GM19351 (cell line): ENCODE measurements at regions not wholly inside any gene's neighbourhood (a gene's known extent, or its start where the extent isn't known, plus 50 kb on each side); places are given as distances from the start of the nearest gene placed in this dataset.
"Not testable (repeated sequence)": the region's sequence is repeated elsewhere in the genome, so short reads cannot be mapped to it uniquely, and the experiment has no call there.

ENCODE experiments used
- ATAC-seq: cut with Tn5 transposase; IDR thresholded peaks from one replicate; pipeline ENCODE4 v1.9.1; 2021; ENCODE audit warnings: mild to moderate bottlenecking, moderate library complexity; ENCODE audit not compliant: unreplicated experiment

DNA sequence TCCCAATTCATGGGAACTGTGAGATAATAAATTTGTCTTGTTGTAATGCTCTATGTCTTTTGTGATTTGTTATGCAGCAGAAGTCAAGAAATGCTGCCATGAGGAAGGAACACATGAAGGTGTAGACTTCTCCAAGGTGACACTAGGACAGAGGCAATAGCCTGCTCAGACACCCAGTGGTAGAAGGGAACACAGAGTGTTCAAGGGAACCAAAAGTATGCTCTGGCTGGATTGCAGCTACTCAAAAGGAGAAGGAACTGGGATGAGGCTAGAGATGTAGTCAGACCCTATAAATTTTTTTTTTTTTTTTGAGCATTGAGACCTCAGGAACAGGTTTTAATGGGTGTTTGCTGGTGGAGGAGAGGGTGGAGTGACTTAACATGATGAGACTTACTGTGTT is 232.5 kb downstream of the PARP8 start:
- ATAC-seq: no peak

DNA sequence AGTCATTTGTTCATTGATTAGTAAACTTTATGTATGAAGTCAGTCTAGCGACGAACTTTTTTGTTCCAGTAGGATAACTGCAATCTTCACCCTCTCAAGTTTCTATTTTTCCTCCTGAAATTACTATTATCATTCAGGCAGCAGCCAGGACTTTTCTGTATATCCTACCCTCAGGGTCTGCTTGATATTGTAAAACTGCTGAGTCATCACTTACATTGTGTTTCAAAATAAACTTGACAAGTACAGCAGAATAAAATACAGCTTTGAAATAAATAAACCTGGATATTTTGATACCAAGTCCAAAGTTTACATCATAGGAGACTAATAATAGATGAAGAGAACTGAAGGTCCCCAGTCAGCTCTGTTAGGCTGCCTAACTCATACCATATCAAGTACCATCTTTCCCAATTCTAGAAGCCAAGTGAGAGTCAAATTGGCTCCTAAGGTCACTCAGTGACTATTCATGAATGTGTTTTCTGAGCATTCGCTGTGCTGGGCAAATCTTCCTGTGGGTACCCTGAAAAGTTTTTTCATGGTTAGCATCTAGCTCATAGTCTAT is 234.6 kb downstream of the PARP8 start:
- no peak for ATAC-seq

DNA sequence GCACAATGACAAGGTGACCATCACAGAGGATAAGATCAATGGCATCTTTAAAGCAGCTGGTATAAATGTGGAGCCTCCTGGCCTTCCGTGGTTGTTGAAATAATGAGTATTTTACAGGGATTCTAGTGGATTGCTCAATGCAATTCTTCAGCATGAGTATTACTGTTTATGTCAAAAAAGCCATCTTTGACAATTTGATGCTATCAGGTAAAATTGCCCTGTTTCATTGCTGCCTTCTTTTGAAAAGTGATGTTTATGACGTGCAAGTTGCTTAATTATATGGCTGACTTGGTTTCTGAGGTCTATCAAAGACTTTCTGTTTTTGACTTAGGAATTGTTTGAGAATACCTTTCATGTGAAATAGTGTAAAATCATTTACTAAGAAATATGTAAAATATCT is 237.2 kb downstream of the PARP8 start:
- no peak for ATAC-seq

DNA sequence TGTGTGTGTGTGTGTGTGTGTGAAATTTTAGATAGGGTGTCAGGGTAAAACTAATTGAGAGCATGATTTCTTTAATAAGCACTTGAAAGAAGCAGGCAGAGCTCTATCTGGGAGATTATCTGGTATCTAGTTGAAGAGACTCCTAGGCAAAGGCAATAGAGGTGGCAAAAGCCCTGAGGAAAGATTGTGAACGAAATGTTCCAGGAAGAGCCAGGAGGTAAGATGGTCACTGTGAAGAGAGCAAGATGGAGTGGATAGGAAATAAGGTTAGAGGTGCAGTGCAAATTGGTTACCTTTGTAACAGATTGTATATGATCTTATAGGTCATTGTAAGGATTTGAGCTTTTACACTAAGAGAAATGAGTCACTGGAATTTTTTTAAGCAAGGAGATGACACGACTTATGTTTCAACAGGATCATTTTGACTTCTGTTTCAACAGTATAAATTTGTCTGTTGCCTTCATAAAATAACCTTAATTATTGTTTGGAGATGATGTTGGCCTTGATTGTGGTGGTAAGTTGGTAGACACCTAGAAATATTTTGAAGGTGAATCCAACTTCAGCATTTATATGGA is 239.6 kb downstream of the PARP8 start:
- no peak for ATAC-seq

DNA sequence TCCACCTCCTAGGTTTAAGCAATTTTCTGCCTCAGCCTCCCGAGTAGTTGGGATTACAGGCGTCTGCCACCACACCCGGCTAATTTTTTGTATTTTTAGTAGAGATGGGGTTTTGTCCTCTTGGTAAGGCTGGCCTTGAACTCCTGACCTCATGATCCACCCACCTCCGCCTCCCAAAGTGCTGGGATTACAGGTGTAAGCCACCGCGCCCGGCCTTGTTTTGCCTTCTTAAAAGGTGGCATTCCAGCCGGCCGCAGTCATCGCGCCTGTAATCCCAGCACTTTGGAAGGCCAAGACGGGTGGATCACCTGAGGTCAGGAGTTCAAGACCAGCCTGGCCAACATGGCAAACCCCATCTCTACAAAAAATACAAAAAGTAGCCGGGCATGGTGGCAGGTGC is 253.7 kb downstream of the PARP8 start:
- not testable (repeated sequence) for ATAC-seq

DNA sequence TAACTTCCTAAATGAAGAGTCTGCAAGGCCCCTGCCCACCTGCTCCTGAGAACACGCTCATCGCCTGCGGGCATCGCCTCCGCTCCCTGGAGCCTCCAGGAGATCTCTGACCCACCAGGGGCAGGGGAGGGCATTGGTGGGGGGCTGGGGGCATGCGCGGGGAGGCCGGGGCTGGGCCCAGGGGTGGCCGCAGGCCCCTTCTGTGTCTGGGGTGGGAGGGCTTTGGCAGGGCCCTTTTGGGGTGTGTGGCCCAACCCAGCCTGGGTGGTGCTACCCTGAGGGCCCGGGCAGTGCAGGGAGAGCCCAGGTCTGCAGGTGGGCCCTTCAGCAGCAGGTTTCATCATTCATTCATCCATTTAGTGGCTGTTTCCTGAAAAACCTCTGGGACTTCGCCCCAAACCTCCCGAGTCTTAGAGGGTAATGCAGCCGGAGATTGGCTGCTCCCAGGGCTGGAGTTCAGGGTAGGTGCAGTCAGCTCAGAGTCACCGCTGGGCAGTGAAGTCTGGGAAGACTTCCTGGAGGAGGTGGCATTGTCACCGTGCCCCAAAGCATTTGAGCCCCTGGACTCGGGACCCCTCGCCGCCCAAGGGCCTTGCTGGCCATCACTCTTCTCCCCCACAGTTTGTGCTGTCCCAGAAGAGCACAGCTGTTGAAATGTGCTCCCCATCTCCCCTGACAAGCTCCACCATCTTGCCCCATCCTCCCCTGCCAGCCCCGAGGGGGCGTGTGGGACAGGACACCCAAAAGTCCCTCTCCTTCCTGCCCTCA is 255.1 kb downstream of the PARP8 start:
- no peak for ATAC-seq

DNA sequence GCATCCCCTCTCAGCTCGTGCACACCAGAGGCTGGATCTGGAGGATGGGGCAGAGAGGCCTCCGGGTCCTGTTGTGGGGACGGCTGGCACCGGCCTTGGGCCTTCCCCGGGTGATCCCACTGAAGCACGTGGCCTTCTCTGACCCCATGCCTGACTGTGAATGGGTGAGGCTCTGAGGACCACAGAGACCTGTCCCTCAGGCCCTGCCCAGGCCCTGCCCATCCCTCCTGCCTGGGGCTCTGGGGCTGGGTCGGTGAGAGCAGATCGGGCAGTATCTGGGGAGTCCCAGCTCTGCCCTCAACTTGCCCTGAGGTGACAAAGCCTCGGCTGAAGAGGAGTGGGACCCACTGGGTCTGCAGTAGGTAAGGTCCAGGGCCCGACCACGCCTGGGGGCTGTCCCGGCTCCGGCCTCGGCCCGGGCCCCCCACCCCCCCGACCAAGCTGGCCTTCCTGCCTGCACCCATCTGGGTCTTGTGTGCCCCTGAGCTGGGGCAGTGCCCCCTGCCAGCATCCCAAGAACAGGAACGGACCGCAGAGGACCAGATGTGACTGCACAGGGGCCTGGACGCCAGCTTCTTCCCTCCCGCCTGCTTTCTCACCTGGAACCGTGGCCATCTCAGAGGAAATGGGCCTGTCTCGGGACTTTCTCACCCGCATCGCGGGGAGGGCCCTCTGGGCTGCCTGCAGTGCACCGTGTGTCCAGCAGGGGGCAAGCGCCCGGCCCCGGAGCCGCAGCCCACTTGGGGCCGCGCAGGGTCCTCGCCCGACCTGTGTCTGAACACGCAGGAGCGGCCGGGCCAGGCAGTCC is 255.9 kb downstream of the PARP8 start:
- peak; percentile 51 for ATAC-seq

DNA sequence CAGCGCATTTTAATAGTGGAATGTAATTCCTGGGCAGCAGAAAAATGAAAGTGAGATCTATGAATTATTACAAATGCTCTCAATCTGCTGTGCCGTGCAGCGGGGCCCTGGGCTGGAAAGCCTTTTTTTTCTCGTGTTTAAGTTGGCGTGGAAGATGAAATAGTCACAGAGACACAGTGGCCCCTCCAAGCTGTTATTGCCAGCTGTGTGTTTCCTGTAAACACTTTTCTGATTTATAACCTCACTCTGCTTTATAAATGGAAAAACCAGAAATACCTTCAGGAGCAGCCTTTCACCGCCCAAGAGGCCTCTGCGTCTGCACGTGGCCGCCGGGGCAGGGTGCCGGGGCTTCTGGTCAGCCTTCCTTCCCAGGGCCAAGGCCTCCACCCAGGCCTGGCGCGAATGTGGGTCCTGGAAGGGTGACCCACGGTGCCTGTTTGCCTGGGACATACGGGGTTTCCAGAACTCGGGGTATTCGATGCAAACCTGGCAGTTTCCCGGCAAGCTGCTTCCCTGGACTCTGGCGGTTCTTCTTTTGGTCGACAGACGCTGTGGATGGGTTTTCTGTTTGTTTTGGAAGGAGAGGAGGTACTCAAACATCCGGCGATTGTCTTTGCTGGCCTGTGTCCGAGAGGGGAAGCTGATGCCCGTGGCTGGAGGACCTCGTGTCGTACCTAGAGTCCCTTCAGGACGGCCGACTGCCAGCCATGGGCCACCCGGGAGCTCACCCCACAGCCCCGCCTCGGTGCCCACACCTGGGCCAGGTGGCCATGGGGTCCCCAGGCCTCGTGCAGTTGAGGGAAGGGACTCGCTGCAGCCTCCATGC is 256.7 kb downstream of the PARP8 start:
- ATAC-seq: no peak

DNA sequence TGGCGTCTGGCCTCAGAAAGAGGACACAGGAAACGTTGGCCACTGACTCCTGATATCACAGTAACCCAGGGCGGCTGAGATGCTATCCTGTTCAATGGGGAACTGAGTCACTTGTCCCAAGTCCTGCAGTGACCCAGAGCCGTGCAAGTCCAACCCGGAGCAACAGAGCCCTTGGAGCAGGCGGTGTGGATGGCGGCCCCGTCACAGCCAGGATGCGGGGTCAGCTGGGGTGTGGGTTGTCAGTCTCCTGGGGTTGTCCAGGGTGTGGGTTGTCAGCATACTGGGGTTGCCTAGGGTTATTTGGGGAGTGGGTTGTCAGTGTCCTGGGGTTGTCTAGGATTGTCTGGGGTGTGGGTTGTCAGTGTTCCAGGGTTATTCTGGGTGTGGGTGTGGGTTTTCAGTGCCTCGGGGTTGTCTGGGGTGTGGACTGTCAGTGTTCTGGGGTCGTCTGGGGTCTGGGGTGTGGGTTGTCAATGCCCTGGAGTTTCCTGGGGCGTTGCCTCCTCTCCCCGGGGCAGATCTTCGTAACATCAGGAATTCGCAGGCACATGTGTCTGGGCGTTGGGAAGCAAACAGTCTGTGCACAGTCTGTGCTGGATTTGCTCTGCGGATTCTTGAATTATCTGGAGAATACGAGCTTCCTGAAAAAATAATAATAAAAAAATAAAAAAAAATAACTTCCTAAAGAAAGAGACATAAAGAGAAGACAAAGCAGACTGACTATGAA is 257.5 kb downstream of the PARP8 start:
- ATAC-seq: no peak

DNA sequence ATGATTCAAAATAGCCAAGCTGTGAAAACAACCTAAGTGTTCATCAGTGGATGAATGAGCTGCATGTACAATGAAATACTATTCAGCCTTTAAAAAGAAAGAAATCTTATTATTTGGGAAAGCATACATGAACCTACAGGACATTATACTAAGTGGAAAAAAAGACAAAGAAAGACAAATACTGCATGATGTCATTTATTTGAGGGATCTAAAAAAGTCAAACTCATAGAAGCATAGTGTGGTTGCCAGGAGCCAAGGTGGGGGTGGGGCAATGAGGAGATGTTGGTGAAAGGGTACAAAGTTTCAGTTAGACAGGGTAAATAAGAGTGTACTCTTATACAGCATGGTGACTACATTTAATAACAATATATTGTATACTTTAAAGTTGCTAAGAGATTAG is 261.5 kb downstream of the PARP8 start:
- ATAC-seq: no peak

DNA sequence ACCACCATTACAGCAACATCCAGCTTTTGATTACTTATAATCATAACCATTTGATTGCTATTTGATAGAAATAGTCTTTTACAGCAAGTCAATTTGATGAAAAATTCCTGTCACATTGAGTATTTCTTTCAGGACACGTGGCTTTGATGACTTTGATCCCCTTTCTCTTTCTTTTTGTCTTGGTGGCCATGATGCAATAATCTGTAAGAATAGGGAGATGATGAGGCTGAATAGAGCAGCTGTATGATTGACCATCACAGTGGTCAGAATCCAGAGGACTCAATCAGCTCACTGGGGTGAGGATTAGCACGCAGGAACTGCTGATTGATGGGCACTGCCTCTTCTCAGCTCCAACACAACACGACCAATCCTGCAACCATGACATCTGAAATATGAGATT is 262.7 kb downstream of the PARP8 start:
- ATAC-seq: no peak

DNA sequence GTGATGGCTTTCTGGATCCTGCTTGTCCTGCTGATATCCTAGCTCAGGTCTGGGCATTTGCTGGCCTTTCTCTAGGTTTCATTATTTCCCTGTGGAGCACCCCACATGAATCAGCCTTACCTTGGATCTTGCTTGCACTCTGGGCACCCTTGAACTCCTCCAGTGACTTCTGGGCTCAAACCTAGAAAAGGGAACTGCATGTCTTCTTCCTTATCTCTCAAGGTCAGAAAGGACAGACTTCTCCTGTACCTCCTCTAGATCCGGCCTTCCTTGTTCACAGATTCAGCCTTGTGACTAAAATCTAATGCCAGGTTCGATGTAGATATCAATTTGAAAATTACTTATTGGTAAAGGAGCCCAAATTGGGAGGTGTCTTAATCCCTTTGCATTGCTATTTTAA is 267.9 kb downstream of the PARP8 start:
- no peak for ATAC-seq

DNA sequence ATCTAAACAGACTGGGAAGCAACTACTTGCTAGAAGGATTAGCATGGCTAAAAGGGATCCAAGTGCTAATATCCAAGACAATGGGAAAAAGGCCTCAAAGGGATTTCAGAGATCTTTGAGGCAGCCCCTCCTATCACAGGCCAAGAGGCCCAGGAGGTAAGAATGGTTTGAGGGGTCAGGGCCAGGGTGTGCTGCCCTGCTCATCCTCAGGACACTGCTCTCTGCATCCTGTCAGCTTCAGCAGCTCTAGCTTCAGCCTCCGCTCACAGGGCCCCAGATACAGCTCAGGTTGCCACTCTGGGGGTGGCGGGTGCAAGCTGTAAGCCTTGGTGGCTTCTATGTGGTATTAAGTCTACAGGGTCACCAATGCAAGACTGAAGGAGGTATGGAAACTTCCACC is 278.7 kb downstream of the PARP8 start:
- ATAC-seq: no peak

DNA sequence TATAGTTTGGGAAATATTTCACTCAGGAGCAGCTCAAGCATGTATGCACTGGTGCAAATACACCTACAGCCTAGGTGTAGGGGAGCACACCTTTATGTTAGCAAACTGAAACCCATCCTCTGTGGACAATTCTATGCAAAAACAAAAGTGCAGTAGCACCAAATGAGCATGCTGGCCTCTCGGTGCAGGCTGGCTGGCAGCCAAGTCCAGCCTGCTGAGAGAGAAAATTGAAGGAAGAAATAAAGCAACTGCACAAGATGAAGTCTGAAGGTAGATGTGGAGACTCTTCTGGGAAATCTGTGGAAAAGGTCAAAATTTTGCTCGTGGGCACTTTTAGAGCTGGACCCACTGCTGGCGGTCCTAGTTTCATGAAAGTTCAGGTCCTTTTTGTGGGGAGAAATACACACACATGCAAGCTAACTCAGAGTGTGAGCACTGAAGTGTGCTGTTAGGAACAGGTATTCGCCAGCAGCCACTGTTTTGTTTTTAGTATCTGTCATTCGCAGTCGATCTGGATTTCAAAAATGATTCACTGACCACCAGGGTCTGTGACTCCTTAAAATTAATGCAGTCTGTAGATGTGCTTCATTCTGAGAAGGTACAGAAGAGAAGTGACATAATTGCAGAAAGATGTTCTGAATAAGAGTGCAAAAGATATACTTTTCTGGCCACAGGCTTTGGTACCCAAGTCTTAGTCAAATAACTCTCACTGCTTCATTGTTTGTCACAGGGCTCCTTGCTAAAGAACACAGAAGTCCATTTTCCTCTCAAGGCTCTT is 281.7 kb downstream of the PARP8 start:
- no peak for ATAC-seq

DNA sequence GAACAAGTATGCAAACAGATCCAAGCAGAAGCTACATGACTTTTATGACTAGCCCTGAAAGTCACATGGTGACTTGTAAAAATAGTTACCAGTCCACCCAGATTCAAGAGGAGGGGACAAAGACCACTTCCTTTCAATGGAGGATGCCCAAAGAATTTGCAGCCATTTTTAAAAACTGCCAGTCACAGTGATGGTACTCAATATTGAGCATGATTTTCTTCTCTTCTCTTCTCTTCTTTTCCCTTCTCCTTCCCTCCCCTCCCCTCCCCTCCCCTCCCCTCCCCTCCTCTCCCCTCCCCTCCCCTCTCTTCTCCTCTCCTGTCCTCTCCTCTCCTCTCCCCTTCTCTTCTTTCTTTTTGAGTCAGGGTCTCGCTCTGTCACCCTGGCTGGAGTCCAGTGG is 286.9 kb downstream of the PARP8 start:
- no peak for ATAC-seq

DNA sequence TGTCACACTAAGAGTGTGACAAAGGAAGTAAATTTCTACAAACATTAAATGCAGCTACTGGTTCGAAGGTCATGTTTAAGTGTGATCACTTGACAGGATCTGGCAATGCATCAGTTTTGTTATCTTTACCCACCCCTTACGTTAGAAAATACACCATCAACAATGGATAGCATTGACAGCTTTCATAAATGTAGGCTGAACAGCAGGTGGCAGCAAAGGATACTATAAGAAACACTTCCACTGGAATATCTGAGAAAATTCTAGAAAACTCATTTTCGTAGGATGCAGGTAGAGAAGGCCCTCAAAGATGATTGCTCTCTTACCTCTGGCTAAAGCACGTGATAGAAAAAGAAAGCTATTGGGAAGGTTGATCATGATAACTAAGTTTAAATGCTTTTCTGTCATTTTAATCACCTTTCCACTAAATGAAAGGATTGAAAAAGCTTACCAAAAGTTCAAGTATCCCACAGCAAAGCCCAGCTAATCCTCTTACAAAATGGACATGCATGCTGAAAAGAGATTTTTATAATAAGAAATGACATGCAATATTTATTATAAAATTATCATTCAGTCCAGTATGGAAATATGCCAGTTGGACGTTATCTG is 292.5 kb downstream of the PARP8 start:
- peak; percentile 41 for ATAC-seq

DNA sequence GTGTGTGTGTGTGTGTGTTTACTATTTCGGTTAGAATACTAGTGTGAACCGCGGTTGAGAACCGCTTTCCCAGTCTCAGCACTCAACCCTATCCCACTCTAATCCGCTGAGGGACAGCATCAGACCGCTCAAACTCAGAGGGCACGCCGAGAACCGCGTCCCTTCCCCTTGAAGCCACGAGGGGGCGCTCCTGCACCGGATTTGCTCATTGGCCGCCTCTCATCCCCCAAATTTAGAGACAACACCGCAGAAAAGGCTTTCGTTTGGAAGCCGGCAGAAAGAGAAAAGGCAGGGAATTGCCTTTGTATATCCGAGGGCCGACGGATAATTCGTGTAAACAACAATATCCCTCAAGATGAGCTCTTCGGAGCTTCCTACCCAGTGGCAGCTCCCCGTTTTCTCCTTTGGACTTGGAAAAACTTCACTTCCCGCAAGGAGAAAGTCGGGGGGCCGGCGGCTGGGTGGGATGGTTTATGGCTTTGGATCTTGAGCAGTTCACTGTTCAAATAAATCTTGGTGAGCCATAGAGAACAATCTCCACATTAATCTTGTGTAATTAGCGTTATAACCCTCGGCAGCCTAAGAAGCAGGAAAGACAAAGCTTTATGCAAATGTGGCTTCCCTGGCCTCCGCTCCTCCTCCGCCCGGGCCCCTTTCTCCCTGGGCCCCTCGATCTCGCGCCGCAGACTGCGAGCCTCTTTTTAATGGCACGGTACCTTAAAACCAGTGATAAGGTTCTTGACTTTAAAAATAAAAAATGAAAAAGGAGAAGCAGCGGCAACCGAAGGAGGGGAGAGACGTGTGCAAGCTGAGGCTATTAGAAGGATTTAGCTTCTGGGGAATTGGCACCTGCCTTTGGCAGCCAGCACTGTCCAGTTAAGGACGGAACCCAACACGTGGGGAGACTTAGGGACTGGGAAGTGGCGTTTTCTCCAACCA is 296.8 kb downstream of the PARP8 start:
- peak; percentile 78 for ATAC-seq
